ENCODE measurements at regions not wholly inside any gene's neighbourhood (a gene's known extent, or its start where the extent isn't known, plus 50 kb on each side); places are given as distances from the start of the nearest gene placed in this dataset.

- TF ChIP-seq CTCF (conservative IDR thresholded peaks at IDR 0.05 in 1 of 2, IDR thresholded peaks at IDR 0.05 in 1 of 2; ENCODE audit: extremely low read depth in 1 of 2, insufficient read depth in 1 of 2, low read depth in 1 of 2, low read length in 2 of 2) (no peak), EZH2 (IDR thresholded peaks at IDR 0.05; ENCODE audit: borderline replicate concordance, low read length) (no peak)
These were observed 631.9 kb upstream of the CA10 start for GRCh38 chr17:52790359-52790955.

All from mammary epithelial cell (primary cell).